Hematopoietic multipotent progenitor cell (in vitro differentiated cells): ENCODE measurements at regions not wholly inside any gene's neighbourhood (a gene's known extent, or its start where the extent isn't known, plus 50 kb on each side); places are given as distances from the start of the nearest gene placed in this dataset.
"Not testable (repeated sequence)": the region's sequence is repeated elsewhere in the genome, so short reads cannot be mapped to it uniquely, and the experiment has no call there.

Experiments
- DNase-seq, 3 donors: peaks; one replicate each; pipeline ENCODE4 v3.0.0-alpha.2; 2011 to 2015; ENCODE audit warnings: low read depth in 2 of 3, low spot score in 2 of 3

GRCh38 chr21:28391938-28392849 lies 600.5 kb downstream of the LTN1 start:
- DNase-seq: no peak

DNA sequence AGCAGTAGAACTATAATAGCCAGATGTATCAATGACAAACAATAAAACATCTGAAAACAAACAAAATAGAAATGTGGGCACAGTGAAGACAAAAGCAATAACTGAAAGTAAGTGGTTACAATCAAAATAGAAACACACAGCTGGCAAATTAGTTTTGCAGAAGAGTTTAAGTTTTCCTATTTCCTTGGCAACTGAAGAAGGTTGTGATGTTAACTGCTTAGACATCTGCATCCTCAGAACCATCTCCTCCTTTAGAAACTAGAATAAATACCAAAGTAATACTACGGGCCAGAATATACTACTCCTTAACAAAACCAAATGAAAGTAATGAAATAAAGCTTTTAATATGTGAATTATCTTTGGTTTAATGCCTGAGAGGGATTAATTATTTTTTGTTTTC lies 605.5 kb downstream of the LTN1 start:
- DNase-seq: no peak

- DNase-seq: no peak
Measured at GRCh38 chr21:28385845-28386244, 606.8 kb downstream of the LTN1 start.

DNA sequence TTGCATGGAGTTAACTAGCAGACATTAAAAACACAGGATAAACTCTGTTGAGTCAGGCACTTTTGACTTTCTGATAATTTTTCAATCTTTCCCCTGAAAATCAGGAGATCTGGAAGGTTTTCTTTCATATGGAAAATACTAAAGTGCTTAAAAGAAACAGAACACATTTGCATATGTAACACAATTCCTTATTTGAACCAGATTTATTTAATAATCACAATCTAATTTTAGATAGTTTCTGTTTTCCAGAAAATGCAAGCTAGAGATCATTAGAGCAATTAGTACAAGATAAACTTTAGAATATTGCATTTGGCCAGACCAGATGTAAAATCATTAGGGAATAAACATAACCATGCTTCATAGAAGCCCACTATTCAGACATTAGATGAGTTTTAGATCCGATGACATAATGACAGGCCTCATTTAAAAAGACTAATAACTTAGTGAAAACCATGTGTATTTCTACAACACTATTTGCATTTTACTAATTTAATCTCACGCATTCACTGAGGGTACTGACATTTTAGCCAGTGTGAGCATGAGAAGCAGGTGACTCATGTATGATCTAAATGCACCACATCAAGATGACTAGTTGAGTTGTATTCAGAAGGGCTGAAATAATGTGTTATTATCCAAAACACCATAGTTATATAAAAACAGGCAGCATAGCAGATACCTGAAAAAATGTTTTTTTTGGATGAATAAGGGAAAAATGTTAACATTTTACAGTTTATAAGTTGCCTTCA lies 611.5 kb downstream of the LTN1 start:
- not testable (repeated sequence) for DNase-seq

DNA sequence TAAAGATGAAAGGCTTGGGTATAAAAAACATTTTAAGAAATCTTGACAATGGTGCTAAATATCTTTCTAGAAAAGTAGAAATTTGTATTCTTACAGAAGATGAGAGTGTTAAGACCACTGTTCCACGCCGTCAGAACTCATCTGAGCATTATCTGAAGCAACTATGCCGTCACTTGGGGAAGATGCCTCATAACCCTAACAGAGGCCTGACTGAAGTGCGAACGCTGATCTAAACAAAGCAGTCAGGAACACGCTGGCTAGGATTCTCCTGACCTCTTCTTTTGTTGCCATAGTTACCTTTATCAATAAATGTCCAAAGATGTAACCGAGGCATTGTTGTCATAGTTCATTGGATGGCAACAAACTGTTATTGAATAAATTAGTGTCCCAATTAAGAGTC lies 612.4 kb downstream of the LTN1 start:
- DNase-seq: no peak

DNA sequence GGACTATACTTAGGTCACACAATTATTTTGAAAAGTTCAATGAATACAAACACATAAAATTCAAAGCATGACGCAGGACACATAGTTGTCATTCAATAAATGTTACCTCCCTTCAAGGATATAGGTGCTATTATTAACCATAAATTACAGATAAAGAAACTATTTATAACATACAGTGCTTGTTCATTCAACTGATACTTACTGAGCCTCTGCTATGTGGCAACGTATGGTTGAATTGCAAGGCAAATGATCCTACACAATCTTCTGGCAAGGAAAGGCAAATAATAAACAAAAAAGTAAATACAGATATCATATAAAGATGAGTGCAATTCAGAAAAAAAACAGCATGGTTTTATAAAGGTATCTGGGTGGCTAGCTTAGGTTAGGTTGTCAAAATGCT lies 614.7 kb downstream of the LTN1 start:
- no peak for DNase-seq

DNA sequence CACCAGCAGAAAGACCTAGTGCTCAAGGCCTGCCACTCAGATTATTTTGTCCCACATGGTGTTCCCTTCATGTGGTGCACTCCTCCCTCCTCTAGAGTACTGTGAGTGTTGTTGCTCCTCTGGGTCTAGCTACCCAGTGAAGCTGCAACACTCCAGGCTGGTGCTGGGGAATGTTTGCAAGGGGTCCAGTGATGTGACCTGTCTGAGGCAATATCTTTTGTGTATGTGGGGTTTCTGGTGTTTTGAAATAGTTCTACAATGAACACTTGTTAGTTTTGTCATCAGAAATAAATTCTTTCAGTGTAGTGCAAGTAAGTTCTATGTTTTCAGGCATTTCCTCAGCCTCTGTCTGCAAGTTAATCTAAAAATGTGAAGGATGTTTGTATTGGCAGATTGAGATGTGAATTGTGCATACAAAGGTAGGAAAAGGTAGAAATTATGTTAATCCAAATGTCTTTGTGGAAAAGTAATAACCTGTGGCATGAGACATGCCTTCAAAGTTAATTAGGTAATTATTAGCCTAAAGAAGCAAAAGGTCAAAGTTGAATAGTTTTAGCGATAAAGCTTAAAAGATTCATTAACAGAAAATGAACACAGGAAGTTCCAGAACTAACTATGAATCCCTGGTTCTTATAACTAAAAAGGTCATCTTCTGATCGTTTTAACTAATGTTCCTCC lies 616.8 kb downstream of the LTN1 start:
- DNase-seq: no peak

DNA sequence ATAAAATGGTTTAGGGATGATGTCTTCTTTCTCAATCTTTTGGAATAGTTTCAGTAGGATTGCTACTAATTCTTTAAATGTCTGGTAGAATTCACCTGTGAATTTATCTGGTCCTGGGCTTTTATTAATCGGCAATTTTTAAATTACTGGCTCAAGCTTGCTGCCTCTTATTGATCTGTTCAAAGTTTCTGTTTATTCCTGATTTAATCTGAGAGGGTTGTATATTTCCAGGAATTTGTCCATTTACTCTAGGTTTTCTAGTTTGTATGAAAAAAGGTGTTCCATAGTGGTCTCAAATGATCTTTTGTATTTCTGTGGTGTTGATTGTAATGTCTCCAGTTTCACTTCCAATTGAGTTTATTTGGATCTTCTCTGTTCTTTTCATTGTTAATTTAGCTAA lies 617.8 kb downstream of the LTN1 start:
- no peak for DNase-seq

DNA sequence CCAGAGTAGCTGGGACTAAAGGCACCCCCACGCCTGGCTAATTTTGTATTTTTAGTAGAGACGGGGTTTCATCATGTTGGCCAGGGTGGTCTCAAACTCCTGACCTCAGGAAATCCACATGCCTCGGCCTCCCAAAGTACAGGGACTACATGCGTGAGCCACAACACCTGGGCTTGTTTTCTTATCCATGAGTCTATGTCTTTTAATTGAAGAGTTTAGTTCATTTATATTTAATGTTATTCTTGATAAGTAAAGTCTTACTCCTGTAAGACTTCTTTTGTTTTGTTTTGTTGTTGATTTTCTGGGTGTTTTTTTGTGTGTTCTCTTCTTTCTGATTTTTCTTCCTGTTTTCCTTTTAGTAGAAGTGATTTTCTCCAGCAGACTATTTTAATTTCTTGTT lies 621.0 kb downstream of the LTN1 start:
- DNase-seq: no peak

DNA sequence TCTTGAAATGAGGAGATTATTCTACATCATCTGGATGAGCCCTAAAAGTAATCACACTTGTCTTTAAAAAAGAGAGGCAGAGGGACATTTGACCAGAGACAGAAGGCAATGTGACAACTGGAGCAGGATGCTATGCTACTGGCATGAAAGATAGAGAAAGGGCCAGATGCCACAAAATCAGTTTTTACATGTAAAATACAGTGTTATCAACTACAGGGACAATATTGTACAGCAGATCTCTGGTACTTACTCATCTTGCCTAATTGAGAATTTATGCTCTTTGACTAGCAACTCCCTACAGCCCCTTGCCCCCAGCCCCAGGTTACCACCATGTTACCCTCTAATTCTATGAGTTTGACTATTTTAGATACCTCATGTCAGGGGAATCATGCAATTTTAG lies 633.4 kb downstream of the LTN1 start:
- no peak for DNase-seq

DNA sequence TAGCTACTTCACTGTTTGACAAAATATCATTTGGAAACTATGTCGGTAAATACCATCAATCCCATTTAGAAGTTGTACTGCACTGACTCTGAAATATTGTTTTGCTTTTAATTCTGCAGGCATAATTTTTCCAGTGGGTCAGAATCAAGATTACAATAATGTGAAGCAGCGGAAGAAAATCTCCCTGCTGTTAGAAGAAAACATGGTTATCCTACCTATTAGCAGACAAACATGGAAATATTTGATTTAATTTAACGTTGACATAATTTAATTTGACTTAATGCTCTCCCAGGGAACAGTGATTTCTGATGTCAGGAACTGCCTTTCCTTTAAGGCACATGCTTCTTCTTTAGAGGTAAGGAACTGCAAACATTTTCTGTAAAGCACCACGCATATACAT lies 634.0 kb downstream of the LTN1 start:
- DNase-seq: no peak

DNA sequence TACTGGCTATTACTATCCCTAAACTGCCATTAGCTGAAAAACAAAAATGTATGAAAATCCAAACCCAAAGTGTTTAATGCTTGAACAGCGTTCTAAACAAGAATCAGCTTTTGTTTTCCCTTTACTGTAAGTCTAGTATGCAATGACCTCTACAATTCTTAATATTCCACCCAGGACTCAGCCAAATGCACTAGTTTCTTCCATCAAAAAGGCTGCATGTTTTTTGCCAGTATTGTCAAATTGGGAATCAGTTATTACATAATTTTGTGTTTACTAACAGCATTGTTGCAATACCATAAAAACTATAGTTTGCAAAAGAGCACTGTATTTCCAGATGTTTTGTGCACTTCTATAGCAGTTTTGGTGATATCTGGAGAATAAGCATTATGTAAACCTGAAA lies 634.5 kb downstream of the LTN1 start:
- DNase-seq: no peak

GRCh38 chr21:28357743-28358142 lies 634.9 kb downstream of the LTN1 start:
- no peak for DNase-seq

GRCh38 chr21:28356422-28356821 lies 636.3 kb downstream of the LTN1 start:
- DNase-seq: no peak

DNA sequence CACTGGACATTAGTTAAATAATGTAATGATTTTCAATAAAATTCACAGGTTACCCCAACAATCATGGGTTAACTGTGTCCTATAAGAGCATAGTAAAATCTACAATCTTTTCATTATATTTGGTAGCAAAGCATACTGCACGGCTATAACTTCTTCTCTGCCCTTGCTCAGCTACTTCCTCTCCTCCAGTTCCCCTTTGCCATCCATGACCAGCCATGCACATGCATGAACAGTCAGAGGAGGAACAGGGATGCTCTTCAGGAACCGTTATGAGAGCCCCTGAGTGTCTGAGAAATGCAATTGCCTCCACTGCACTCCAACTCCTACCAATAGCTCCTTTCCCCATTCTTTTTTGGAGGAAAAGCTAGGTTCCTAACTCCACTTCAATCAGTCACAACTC lies 646.7 kb downstream of the LTN1 start:
- DNase-seq: no peak

DNA sequence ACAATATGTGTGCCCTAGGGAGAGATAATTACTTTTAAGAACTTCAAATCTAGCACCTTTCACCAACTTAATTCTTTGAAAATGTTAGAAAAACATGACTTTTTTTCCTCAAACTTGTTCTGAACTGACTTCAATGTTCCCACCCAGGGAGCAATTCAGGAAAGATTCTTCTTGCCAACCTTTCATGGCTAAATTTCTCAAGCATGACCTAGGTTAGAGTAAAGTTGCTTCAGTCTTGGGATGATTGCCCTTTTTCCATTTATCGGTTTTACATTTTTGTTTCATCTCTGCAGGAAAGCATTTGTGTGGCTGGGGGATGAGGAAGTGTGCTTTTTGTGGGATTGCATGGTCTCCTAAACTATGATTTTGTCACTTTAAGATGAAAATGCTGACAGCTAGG lies 647.7 kb downstream of the LTN1 start:
- no peak for DNase-seq

GRCh38 chr21:28342212-28342810 lies 650.4 kb downstream of the LTN1 start:
- DNase-seq: no peak

DNA sequence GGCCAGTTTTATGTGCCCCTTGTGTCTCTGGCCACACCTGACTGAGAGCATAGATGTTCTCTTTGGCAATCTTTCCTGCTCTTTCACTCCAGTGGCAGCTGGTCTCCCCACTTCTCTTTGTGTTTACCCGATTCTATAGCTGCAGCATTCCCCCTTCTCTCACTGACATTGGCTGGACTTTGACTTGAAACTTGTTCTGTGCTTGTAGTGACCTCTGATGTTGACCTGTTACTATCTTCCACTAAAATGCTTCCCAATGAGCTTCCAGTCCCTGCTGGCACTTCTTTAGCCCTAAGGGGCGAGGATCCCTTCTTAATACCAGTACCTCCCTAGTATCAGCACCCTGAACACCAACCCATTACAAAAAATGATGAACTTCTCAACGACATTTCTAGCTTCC lies 653.3 kb downstream of the LTN1 start:
- no peak for DNase-seq

DNA sequence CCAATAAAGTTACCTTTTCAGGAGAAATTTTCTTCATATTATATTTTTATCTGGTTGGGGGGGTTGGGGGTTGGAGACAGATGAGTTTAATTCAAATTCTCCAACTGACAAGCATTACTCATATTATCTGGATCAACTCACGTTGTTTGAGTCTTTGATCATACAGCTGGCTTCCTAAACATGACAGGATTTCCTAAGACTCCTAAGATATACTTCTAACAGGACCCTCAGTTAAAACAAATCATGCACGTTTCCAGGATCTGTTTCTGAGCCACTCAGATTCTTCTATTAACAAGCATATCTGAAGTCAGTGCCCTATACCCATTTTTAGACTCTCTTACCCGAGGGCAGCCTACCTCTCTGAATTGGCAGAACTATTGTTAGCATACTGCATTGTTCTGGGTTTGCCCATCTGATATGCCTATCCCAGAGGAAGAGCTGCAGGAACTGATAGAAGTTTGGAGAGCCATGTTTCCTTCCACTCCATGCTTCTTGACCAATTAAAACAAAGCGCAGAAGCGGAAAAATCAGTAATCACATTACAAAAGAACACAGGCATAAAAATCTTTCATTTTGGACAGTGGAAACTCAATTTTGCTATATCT lies 653.9 kb downstream of the LTN1 start:
- DNase-seq: no peak

DNA sequence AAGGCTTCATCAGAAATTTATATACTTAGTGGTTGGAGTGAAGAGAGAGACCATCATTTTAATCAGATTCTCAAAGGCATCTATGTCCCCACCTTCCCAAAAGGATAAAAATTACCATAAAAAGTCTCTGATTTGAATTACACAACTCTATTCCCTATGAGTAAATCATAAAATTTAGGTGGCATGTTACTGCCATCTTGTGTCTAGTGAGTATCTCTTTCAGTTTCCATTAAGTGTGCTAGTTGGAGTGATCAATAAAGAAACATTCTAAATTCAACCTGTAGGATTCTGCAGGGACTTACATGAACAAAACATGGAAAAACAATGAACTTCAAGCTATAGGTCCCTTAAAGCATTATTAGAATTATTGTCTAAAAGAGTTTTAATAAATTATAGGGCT lies 655.4 kb downstream of the LTN1 start:
- DNase-seq: peak in 2 of 3 donors; percentile 15 to 59

GRCh38 chr21:28336314-28336713 lies 656.4 kb downstream of the LTN1 start:
- DNase-seq: peak in 2 of 3 donors; percentile 14 to 26
